GM12801 (cell line): ENCODE measurements at regions not wholly inside any gene's neighbourhood (a gene's known extent, or its start where the extent isn't known, plus 50 kb on each side); places are given as distances from the start of the nearest gene placed in this dataset.

ENCODE experiments used
- TF ChIP-seq, protein P1 (sequence below): IDR thresholded peaks from one replicate; pipeline ENCODE4 v1.5.1; 2011; ENCODE audit warnings: control low read depth; ENCODE audit not compliant: insufficient read length; ENCODE audit errors: extremely low read depth

DNA sequence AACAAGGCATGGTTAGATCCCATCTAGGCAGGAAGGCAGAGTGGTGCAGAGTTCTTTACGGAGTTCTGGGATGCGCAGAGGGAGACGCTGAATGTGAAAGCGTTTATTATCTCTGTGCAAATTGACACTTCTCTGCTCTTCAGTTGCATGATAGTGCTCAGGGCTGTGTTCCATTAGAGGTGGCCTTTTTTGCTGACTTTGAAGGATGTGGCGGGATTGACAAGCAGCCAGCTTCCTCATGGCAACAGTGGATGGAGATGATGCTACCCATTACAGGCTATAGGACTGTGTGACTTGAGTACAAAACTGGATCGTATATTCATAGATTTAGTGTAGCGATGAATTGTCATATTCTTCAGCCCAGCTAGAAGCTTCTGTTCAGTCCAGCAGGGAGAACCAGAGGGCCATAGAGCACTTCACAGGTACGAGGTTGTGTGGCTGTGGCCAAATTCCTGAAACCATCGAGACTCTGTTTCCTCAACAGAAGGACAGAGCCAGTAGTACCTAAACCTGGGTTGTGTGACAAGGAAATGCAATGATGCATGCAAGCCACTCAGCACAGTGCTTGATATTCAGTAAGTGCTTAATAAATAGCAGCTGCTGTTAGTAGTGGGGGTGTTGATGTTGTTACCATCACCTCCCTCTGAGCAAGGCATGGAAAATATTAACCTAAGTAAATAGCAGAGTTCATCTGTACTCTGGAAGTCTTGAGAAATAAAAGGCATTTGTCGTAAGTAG, 430.0 kb upstream of the KAZN start:
- TF ChIP-seq, protein P1, sequence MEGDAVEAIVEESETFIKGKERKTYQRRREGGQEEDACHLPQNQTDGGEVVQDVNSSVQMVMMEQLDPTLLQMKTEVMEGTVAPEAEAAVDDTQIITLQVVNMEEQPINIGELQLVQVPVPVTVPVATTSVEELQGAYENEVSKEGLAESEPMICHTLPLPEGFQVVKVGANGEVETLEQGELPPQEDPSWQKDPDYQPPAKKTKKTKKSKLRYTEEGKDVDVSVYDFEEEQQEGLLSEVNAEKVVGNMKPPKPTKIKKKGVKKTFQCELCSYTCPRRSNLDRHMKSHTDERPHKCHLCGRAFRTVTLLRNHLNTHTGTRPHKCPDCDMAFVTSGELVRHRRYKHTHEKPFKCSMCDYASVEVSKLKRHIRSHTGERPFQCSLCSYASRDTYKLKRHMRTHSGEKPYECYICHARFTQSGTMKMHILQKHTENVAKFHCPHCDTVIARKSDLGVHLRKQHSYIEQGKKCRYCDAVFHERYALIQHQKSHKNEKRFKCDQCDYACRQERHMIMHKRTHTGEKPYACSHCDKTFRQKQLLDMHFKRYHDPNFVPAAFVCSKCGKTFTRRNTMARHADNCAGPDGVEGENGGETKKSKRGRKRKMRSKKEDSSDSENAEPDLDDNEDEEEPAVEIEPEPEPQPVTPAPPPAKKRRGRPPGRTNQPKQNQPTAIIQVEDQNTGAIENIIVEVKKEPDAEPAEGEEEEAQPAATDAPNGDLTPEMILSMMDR = no peak

DNA sequence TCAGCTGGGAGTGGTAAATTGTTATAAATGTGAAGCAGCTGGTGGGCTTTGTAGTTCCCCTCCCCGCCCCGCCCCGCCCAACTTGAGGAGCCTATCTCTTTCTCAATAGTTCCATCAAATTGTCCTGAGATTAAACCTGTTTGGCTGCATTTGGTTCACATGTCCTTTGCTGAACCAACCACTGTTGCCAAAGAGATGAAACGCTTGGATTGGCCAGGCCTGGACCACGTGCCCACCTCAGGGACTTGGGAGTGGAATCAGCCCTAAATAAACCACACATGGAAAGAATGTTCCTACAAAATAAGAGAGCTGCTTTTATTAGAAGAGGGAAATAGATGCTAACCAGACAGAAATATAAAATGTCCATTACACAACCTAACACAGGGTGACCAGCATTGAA, 424.9 kb upstream of the KAZN start:
- TF ChIP-seq, protein P1 = no peak

DNA sequence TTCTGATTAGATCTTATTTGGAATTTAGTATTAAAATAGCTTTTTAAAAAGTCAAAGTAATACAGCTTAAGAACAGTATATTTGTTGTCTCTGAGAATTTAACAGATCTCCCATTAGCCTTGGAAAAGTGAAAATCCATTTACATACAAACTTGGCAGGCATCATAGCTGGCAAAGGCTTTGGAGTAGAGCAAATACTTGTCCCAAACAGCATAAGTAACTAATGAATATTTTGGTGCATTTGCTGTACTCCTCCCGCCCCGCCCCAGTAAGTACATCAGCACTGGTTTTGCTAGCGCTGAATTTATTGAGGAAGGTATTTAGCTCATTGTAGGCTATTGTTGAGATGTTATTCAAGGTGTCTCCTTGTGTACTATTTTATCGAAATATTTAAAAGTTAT, 417.7 kb upstream of the KAZN start:
- TF ChIP-seq, protein P1 = no peak

DNA sequence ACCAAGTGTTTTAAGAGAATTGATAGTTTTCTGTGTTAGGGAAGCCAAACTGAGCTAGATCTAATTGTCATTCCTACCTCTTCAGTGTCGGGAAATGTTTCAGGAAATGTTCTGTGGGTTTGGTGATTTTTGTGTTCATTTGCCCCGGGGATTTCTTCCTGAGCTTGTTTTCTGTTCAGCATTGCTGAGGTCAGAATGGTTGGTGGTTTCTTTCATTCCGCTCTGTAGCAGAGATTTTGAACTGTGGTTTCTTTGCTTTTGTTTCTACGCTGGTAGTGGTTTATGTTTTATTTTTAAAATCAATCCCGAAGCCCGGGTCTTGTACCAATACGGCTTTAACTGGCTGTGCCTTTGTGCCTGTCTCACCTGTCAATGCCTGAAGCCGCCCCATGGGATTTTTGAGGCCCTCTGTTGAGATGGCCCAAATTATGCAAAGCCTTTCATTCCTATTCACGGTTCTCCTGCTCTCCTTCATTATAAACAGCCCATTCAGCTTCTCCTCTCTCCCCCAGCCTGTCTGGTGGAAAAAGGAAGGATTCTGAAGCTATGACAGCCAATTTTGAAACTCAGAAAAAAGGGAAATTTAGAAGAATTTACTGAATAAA, 417.2 kb upstream of the KAZN start:
- TF ChIP-seq, protein P1 = no peak

DNA sequence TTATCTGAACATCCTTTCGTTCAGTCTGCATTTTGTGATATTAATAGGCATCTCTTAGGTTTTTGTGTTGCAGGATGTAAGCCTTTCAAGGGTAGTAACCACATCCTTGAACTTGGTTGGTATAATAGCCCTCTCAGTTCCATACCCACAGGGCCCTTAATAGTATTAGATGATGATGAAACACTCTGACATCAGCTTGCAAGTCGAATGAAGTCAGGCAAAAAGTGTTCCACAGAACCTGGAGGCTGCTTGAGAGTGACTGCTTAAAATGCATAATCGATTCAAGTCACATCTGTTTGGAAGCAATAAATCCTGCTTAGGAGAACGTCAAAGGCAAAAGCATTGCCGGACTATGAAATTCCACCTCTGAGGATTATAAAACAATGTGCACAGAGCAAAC, 415.6 kb upstream of the KAZN start:
- TF ChIP-seq, protein P1 = no peak

DNA sequence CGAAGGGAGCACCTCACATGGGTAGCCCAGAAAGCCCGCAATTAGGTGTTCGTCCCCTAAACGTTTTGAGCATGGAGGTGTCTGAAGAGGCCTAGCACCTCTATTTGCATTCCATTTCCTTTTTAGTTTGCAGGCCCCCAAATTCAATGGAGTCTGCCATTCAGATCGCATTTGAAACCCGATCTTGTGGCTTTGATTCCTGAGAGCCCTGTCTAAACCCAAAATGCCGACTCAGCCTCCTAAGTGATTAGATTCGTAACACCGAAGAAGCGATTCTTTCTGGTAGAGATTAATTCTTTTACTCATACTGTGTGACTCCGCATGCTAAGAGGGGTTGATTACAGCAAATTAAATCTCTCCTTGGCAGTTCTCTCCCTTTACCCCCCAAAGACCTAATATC, 415.2 kb upstream of the KAZN start:
- TF ChIP-seq, protein P1 = no peak

DNA sequence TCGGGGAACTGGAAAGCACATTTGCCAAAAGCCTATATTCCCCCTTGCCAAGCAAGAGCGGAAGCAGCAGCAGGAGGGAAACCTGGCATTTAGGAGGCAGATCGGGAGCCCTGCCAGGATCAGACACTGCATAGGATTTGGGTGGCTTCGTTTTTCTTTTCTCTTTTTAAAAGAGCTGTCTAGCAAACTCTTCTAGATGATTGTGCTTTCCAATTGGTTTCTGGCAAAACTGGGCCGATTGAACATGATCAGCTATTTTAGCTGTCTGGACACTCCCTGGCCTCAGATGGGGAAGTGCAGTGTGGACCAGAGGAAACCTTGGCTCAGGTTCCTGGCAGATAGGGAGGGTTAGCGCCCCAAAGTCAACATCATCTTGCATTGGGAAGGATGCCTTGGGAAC, 414.0 kb upstream of the KAZN start:
- TF ChIP-seq, protein P1 = no peak
